ENCODE measurements at regions not wholly inside any gene's neighbourhood (a gene's known extent, or its start where the extent isn't known, plus 50 kb on each side); places are given as distances from the start of the nearest gene placed in this dataset.

DNA sequence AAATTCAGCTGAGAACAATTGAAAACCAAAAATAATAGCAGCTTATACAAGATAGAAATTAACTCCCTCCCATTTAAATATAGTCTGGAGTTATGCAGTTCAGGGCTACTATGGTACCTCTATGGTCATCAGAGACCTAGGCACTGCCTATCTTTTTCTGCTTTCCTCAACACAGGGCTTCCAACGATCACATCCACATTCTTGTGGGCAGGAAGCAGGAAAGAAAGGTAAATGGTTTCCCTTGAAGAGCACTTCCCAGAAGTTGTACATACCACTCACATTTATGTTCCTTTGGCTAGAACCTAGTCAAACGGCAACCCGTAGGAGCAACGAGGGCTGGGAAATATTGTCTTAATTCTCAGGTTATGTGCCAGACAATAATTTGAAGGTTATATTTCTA lies 197.7 kb upstream of the PRICKLE2 start:
- no peak for TF ChIP-seq EP300 (IDR thresholded peaks at IDR 0.05)
- TF ChIP-seq, protein P1, sequence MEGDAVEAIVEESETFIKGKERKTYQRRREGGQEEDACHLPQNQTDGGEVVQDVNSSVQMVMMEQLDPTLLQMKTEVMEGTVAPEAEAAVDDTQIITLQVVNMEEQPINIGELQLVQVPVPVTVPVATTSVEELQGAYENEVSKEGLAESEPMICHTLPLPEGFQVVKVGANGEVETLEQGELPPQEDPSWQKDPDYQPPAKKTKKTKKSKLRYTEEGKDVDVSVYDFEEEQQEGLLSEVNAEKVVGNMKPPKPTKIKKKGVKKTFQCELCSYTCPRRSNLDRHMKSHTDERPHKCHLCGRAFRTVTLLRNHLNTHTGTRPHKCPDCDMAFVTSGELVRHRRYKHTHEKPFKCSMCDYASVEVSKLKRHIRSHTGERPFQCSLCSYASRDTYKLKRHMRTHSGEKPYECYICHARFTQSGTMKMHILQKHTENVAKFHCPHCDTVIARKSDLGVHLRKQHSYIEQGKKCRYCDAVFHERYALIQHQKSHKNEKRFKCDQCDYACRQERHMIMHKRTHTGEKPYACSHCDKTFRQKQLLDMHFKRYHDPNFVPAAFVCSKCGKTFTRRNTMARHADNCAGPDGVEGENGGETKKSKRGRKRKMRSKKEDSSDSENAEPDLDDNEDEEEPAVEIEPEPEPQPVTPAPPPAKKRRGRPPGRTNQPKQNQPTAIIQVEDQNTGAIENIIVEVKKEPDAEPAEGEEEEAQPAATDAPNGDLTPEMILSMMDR (IDR thresholded peaks at IDR 0.05) = no peak

Data from tibial nerve (tissue), 4 donors.